ENCODE measurements at regions not wholly inside any gene's neighbourhood (a gene's known extent, or its start where the extent isn't known, plus 50 kb on each side); places are given as distances from the start of the nearest gene placed in this dataset.

- DNase-seq = no peak
Observed at GRCh38 chr4:185991770-185992169, 77.2 kb upstream of the TLR3 start.

GRCh38 chr4:185992585-185992984 is 76.4 kb upstream of the TLR3 start:
- DNase-seq = no peak

- DNase-seq = no peak
Observed at GRCh38 chr4:185993328-185993973, 75.5 kb upstream of the TLR3 start.

GRCh38 chr4:185994750-185995149 is 74.2 kb upstream of the TLR3 start:
- DNase-seq = no peak

- DNase-seq = no peak
Observed at GRCh38 chr4:185995665-185996064, 73.3 kb upstream of the TLR3 start.

GRCh38 chr4:185997296-185997695 is 71.7 kb upstream of the TLR3 start:
- no peak for DNase-seq

- no peak for DNase-seq
Observed at GRCh38 chr4:185998791-185999190, 70.2 kb upstream of the TLR3 start.

- DNase-seq = no peak
Observed at GRCh38 chr4:185999207-185999606, 69.7 kb upstream of the TLR3 start.

- DNase-seq = peak; percentile 0
Observed at GRCh38 chr4:186002853-186003252, 66.1 kb upstream of the TLR3 start.

- no peak for DNase-seq
Observed at GRCh38 chr4:186003746-186004145, 65.2 kb upstream of the TLR3 start.

- DNase-seq = no peak
Observed at GRCh38 chr4:186008057-186008456, 60.9 kb upstream of the TLR3 start.

- DNase-seq = no peak
Observed at GRCh38 chr4:186009976-186010375, 59.0 kb upstream of the TLR3 start.

- DNase-seq = no peak
Observed at GRCh38 chr4:186010821-186011220, 58.1 kb upstream of the TLR3 start.

GRCh38 chr4:186012071-186012470 is 56.9 kb upstream of the TLR3 start:
- no peak for DNase-seq

- no peak for DNase-seq
Observed at GRCh38 chr4:186013419-186014186, 55.4 kb upstream of the TLR3 start.

- DNase-seq = no peak
Observed at GRCh38 chr4:186015212-186015817, 53.6 kb upstream of the TLR3 start.

GRCh38 chr4:186016796-186017195 is 52.2 kb upstream of the TLR3 start:
- no peak for DNase-seq

- DNase-seq = no peak
Observed at GRCh38 chr4:186017801-186018200, 51.2 kb upstream of the TLR3 start.

- DNase-seq = no peak
Observed at GRCh38 chr4:186018261-186018660, 50.7 kb upstream of the TLR3 start.

- no peak for DNase-seq
Observed at GRCh38 chr4:186018784-186019183, 50.2 kb upstream of the TLR3 start.
